ENCODE measurements at regions not wholly inside any gene's neighbourhood (a gene's known extent, or its start where the extent isn't known, plus 50 kb on each side); places are given as distances from the start of the nearest gene placed in this dataset.
A peak's percentile ranks its signal among the peaks of the same experiment; 100 is the strongest.

GRCh38 chr4:180160195-180160983, 2082.8 kb upstream of the TENM3 start:
- 90% methylated on average over 2 of the region's 8 CpGs for WGBS (ENCODE audit: insufficient coverage, low lambda C conversion rate)
- DNase-seq = no peak
- Histone ChIP-seq H3K9me3 (ENCODE audit: control insufficient read depth, low read depth, low read length) (no peaks in the 10 kb centered on the region), H3K4me3 (ENCODE audit: low read length) (no peak overlapping the region), H3K4me1 (ENCODE audit: control insufficient read depth, insufficient read depth, low read length) (no peaks in the 10 kb centered on the region), H3K27ac (ENCODE audit: low read length) (no peak overlapping the region), H3K36me3 (ENCODE audit: control insufficient read depth, insufficient read depth, low read length) (no peaks in the 10 kb centered on the region), H3K27me3 (ENCODE audit: control insufficient read depth, insufficient read depth, low read length) (no peaks in the 10 kb centered on the region)

GRCh38 chr4:180164799-180165198, 2078.4 kb upstream of the TENM3 start:
- H3K27ac ChIP-seq (ENCODE audit: low read length) = no peak overlapping the region
- WGBS (ENCODE audit: insufficient coverage, low lambda C conversion rate) = 0% methylated on average over 1 of the region's 2 CpGs
- DNase-seq = peak; percentile 9 to 55
- no peaks in the 10 kb centered on the region for H3K4me1 ChIP-seq (ENCODE audit: control insufficient read depth, insufficient read depth, low read length)
- H3K4me3 ChIP-seq (ENCODE audit: low read length) = no peak overlapping the region
- no peaks in the 10 kb centered on the region for H3K27me3 ChIP-seq (ENCODE audit: control insufficient read depth, insufficient read depth, low read length)
- H3K36me3 ChIP-seq (ENCODE audit: control insufficient read depth, insufficient read depth, low read length) = no peaks in the 10 kb centered on the region
- H3K9me3 ChIP-seq (ENCODE audit: control insufficient read depth, low read depth, low read length) = no peaks in the 10 kb centered on the region

DNA sequence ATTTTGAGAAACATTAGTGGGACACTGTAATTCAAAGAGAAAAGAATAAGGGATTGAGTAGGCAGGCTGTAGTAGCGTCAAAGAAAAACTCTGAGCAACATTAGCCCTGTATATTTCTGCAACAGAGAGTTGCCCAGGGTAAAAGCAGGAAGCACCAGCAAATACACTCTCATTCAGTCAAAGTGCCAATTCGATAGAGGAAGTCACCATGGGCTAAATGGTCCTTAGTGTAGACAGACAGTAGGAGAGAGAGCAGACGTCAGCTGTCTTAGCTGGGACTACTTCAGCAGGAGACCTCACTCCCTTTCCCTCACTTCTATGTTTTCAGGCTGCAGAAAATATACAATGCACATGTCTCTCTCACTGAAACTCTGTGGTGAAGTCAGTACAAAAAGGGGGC, 2073.8 kb upstream of the TENM3 start:
- Histone ChIP-seq H3K4me1 (ENCODE audit: control insufficient read depth, insufficient read depth, low read length) (no peaks in the 10 kb centered on the region), H3K9me3 (ENCODE audit: control insufficient read depth, low read depth, low read length) (no peaks in the 10 kb centered on the region), H3K27me3 (ENCODE audit: control insufficient read depth, insufficient read depth, low read length) (no peaks in the 10 kb centered on the region), H3K36me3 (ENCODE audit: control insufficient read depth, insufficient read depth, low read length) (no peaks in the 10 kb centered on the region), H3K4me3 (ENCODE audit: low read length) (no peak overlapping the region), H3K27ac (ENCODE audit: low read length) (no peak overlapping the region)
- WGBS (ENCODE audit: insufficient coverage, low lambda C conversion rate) = no CpG with 5 or more reads among the region's 3 CpGs
- no peak for DNase-seq

GRCh38 chr4:180169966-180170365, 2073.2 kb upstream of the TENM3 start:
- no peak for DNase-seq
- Histone ChIP-seq H3K27ac (ENCODE audit: low read length) (no peak overlapping the region), H3K27me3 (ENCODE audit: control insufficient read depth, insufficient read depth, low read length) (no peaks in the 10 kb centered on the region), H3K4me3 (ENCODE audit: low read length) (no peak overlapping the region), H3K36me3 (ENCODE audit: control insufficient read depth, insufficient read depth, low read length) (no peaks in the 10 kb centered on the region), H3K4me1 (ENCODE audit: control insufficient read depth, insufficient read depth, low read length) (no peaks in the 10 kb centered on the region), H3K9me3 (ENCODE audit: control insufficient read depth, low read depth, low read length) (no peaks in the 10 kb centered on the region)
- WGBS (ENCODE audit: insufficient coverage, low lambda C conversion rate) = 50% methylated on average over 1 of the region's 1 CpG

DNA sequence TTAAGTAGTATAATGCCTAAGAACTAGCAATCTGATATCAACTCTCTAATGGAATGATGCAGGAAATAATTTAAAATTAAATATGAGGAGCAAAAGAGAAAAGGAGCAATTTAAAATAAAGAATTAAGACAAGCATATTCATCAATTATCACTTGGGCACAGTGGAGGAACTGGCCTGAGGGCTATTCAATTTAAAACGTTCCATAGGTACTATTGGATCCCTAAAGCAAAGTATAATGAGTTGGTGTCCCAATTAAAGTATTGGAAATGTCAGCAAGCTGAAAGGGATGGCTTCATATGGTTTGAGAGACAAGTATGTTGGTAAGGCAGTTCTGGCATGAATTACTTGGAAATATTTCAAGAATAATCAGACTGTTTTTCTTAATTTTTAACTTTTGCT, 2064.1 kb upstream of the TENM3 start:
- H3K36me3 ChIP-seq (ENCODE audit: control insufficient read depth, insufficient read depth, low read length) = no peaks in the 10 kb centered on the region
- no peaks in the 10 kb centered on the region for H3K9me3 ChIP-seq (ENCODE audit: control insufficient read depth, low read depth, low read length)
- no peaks in the 10 kb centered on the region for H3K27me3 ChIP-seq (ENCODE audit: control insufficient read depth, insufficient read depth, low read length)
- no peak overlapping the region for H3K27ac ChIP-seq (ENCODE audit: low read length)
- WGBS (ENCODE audit: insufficient coverage, low lambda C conversion rate) = no CpG with 5 or more reads among the region's 1 CpG
- no peak for DNase-seq
- H3K4me3 ChIP-seq (ENCODE audit: low read length) = no peak overlapping the region
- H3K4me1 ChIP-seq (ENCODE audit: control insufficient read depth, insufficient read depth, low read length) = peaks cover 3% of the 10 kb centered on the region

- WGBS (ENCODE audit: insufficient coverage, low lambda C conversion rate) = no CpG with 5 or more reads among the region's 1 CpG
Measured at GRCh38 chr4:180189666-180190065, 2053.5 kb upstream of the TENM3 start.

DNA sequence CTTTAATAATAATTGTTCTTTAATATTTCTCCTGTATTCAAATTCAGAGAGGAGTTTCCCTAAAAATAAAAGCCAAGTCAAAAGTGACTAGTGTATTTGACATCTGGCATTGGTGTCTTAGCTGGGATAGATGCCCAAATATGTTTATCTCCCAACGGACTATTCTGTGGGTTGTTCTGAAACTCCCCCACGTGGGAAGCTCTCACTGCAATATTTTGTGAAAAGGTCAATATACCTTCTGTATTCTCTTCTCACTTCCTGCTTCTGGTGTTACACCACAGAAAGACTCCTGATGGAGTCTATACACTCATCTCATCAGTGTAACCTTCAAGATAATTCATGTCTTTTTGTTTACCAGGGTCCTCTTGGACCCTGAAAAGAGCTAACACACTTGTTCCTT, 2052.8 kb upstream of the TENM3 start:
- no peaks in the 10 kb centered on the region for H3K4me1 ChIP-seq (ENCODE audit: control insufficient read depth, insufficient read depth, low read length)
- no peaks in the 10 kb centered on the region for H3K9me3 ChIP-seq (ENCODE audit: control insufficient read depth, low read depth, low read length)
- DNase-seq = no peak
- no CpG with 5 or more reads among the region's 2 CpGs for WGBS (ENCODE audit: insufficient coverage, low lambda C conversion rate)
- no peaks in the 10 kb centered on the region for H3K36me3 ChIP-seq (ENCODE audit: control insufficient read depth, insufficient read depth, low read length)
- no peaks in the 10 kb centered on the region for H3K27me3 ChIP-seq (ENCODE audit: control insufficient read depth, insufficient read depth, low read length)
- H3K4me3 ChIP-seq (ENCODE audit: low read length) = no peak overlapping the region
- no peak overlapping the region for H3K27ac ChIP-seq (ENCODE audit: low read length)

More at GRCh38 chr4:180189666-180190065, 2053.5 kb upstream of the TENM3 start:
- Histone ChIP-seq H3K9me3 (ENCODE audit: control insufficient read depth, low read depth, low read length) (no peaks in the 10 kb centered on the region), H3K27ac (ENCODE audit: low read length) (no peak overlapping the region), H3K4me1 (ENCODE audit: control insufficient read depth, insufficient read depth, low read length) (no peaks in the 10 kb centered on the region), H3K4me3 (ENCODE audit: low read length) (no peak overlapping the region), H3K27me3 (ENCODE audit: control insufficient read depth, insufficient read depth, low read length) (no peaks in the 10 kb centered on the region), H3K36me3 (ENCODE audit: control insufficient read depth, insufficient read depth, low read length) (no peaks in the 10 kb centered on the region)
- DNase-seq = no peak

DNA sequence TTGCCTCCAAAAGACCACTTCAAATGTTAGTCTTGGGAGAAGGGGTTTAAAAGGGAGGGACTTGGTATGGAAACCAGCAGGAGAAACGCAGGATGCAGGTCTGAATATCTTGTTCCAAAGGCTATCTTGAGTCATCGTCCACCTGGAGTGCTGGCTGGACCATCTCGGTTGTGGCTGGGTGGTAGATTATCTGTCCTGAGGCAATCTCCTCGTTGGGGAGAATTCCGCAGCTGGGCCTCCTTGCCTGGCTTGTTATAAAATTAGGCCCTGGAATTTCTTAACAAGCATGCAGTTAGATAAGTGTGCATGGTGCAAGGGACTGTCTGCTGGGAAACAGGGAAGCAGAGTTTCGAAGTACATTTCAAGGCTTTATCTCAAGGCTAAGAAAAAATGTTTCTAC, 2045.7 kb upstream of the TENM3 start:
- no peaks in the 10 kb centered on the region for H3K4me1 ChIP-seq (ENCODE audit: control insufficient read depth, insufficient read depth, low read length)
- H3K36me3 ChIP-seq (ENCODE audit: control insufficient read depth, insufficient read depth, low read length) = no peaks in the 10 kb centered on the region
- H3K9me3 ChIP-seq (ENCODE audit: control insufficient read depth, low read depth, low read length) = no peaks in the 10 kb centered on the region
- H3K27me3 ChIP-seq (ENCODE audit: control insufficient read depth, insufficient read depth, low read length) = no peaks in the 10 kb centered on the region
- WGBS (ENCODE audit: insufficient coverage, low lambda C conversion rate) = no CpG with 5 or more reads among the region's 6 CpGs
- H3K27ac ChIP-seq (ENCODE audit: low read length) = no peak overlapping the region
- no peak overlapping the region for H3K4me3 ChIP-seq (ENCODE audit: low read length)
- DNase-seq = peak; percentile 33 to 60

GRCh38 chr4:180203349-180203748, 2039.9 kb upstream of the TENM3 start:
- Histone ChIP-seq H3K4me3 (ENCODE audit: low read length) (no peak overlapping the region), H3K4me1 (ENCODE audit: control insufficient read depth, insufficient read depth, low read length) (no peaks in the 10 kb centered on the region), H3K36me3 (ENCODE audit: control insufficient read depth, insufficient read depth, low read length) (no peaks in the 10 kb centered on the region), H3K27me3 (ENCODE audit: control insufficient read depth, insufficient read depth, low read length) (no peaks in the 10 kb centered on the region), H3K27ac (ENCODE audit: low read length) (no peak overlapping the region), H3K9me3 (ENCODE audit: control insufficient read depth, low read depth, low read length) (no peaks in the 10 kb centered on the region)
- WGBS (ENCODE audit: insufficient coverage, low lambda C conversion rate) = 83% methylated on average over 1 of the region's 3 CpGs
- DNase-seq = no peak

DNA sequence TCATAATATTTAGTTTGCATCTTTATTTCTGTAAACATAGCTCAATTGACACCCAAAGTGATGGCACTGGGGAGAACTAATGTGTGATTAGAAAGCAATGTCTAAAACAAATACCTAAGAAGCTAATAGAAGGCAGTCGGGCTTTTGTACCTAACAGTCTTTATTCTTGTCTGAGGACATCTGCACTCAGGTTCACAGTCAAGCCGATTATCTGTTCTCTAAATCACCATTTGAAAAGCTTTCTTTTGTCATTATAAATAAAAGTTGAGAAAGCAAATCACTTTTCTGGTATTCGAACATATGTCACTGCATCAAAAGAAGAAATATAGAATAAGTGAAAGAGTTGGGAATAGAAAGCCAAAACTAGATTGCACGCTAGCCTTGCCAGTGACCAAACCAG, 2037.9 kb upstream of the TENM3 start:
- no peaks in the 10 kb centered on the region for H3K9me3 ChIP-seq (ENCODE audit: control insufficient read depth, low read depth, low read length)
- no peak for DNase-seq
- no peaks in the 10 kb centered on the region for H3K36me3 ChIP-seq (ENCODE audit: control insufficient read depth, insufficient read depth, low read length)
- H3K4me1 ChIP-seq (ENCODE audit: control insufficient read depth, insufficient read depth, low read length) = no peaks in the 10 kb centered on the region
- no peak overlapping the region for H3K27ac ChIP-seq (ENCODE audit: low read length)
- H3K4me3 ChIP-seq (ENCODE audit: low read length) = no peak overlapping the region
- WGBS (ENCODE audit: insufficient coverage, low lambda C conversion rate) = 100% methylated on average over 1 of the region's 4 CpGs
- H3K27me3 ChIP-seq (ENCODE audit: control insufficient read depth, insufficient read depth, low read length) = no peaks in the 10 kb centered on the region

- Histone ChIP-seq H3K9me3 (ENCODE audit: control insufficient read depth, low read depth, low read length) (no peaks in the 10 kb centered on the region), H3K36me3 (ENCODE audit: control insufficient read depth, insufficient read depth, low read length) (no peaks in the 10 kb centered on the region), H3K4me3 (ENCODE audit: low read length) (no peak overlapping the region), H3K4me1 (ENCODE audit: control insufficient read depth, insufficient read depth, low read length) (no peaks in the 10 kb centered on the region), H3K27ac (ENCODE audit: low read length) (no peak overlapping the region), H3K27me3 (ENCODE audit: control insufficient read depth, insufficient read depth, low read length) (no peaks in the 10 kb centered on the region)
- WGBS (ENCODE audit: insufficient coverage, low lambda C conversion rate) = 67% methylated on average over 1 of the region's 1 CpG
- no peak for DNase-seq
Measured at GRCh38 chr4:180207921-180208320, 2035.3 kb upstream of the TENM3 start.
